ENCODE measurements at regions not wholly inside any gene's neighbourhood (a gene's known extent, or its start where the extent isn't known, plus 50 kb on each side); places are given as distances from the start of the nearest gene placed in this dataset.

DNA sequence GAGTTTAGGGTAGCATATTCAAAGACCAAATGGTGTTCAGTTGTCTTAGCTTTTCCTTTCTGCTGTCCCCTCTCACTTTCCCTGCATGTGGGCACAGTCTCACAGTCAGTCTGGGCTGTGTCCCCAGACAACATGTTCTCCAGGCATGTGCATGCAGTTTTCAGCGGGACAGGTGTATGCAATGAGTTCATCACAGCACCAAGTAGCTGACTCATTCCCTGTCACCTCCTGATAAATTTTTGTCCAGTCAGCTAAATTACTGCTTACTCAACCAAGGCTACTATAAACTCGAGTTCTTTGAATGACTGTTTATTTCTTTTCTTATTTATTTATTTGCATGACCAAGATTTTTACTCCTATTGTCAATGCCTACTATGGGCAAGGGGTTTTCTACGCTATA is 148.8 kb upstream of the CDH19 start (continued):
- TF ChIP-seq, protein P1, sequence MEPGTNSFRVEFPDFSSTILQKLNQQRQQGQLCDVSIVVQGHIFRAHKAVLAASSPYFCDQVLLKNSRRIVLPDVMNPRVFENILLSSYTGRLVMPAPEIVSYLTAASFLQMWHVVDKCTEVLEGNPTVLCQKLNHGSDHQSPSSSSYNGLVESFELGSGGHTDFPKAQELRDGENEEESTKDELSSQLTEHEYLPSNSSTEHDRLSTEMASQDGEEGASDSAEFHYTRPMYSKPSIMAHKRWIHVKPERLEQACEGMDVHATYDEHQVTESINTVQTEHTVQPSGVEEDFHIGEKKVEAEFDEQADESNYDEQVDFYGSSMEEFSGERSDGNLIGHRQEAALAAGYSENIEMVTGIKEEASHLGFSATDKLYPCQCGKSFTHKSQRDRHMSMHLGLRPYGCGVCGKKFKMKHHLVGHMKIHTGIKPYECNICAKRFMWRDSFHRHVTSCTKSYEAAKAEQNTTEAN (CRISPR knock-in tag; IDR thresholded peaks at IDR 0.05), result no peak
- TF ChIP-seq ZNF232 (CRISPR knock-in tag; IDR thresholded peaks at IDR 0.05) (no peak), JAZF1 (CRISPR knock-in tag; IDR thresholded peaks at IDR 0.05) (no peak), ZNF263 (CRISPR knock-in tag; IDR thresholded peaks at IDR 0.05; ENCODE audit: low read depth) (no peak), PRRX2 (CRISPR knock-in tag; IDR thresholded peaks at IDR 0.05) (no peak), FOXP1 (CRISPR knock-in tag; IDR thresholded peaks at IDR 0.05; ENCODE audit: borderline replicate concordance) (no peak), KAT7 (CRISPR knock-in tag; IDR thresholded peaks at IDR 0.05; ENCODE audit: borderline replicate concordance) (no peak)
- TF ChIP-seq, protein P2, sequence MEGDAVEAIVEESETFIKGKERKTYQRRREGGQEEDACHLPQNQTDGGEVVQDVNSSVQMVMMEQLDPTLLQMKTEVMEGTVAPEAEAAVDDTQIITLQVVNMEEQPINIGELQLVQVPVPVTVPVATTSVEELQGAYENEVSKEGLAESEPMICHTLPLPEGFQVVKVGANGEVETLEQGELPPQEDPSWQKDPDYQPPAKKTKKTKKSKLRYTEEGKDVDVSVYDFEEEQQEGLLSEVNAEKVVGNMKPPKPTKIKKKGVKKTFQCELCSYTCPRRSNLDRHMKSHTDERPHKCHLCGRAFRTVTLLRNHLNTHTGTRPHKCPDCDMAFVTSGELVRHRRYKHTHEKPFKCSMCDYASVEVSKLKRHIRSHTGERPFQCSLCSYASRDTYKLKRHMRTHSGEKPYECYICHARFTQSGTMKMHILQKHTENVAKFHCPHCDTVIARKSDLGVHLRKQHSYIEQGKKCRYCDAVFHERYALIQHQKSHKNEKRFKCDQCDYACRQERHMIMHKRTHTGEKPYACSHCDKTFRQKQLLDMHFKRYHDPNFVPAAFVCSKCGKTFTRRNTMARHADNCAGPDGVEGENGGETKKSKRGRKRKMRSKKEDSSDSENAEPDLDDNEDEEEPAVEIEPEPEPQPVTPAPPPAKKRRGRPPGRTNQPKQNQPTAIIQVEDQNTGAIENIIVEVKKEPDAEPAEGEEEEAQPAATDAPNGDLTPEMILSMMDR (IDR thresholded peaks at IDR 0.05), result no peak
- TF ChIP-seq, protein P3, sequence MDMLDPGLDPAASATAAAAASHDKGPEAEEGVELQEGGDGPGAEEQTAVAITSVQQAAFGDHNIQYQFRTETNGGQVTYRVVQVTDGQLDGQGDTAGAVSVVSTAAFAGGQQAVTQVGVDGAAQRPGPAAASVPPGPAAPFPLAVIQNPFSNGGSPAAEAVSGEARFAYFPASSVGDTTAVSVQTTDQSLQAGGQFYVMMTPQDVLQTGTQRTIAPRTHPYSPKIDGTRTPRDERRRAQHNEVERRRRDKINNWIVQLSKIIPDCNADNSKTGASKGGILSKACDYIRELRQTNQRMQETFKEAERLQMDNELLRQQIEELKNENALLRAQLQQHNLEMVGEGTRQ (CRISPR knock-in tag; IDR thresholded peaks at IDR 0.05), result no peak
- TF ChIP-seq, protein P4, sequence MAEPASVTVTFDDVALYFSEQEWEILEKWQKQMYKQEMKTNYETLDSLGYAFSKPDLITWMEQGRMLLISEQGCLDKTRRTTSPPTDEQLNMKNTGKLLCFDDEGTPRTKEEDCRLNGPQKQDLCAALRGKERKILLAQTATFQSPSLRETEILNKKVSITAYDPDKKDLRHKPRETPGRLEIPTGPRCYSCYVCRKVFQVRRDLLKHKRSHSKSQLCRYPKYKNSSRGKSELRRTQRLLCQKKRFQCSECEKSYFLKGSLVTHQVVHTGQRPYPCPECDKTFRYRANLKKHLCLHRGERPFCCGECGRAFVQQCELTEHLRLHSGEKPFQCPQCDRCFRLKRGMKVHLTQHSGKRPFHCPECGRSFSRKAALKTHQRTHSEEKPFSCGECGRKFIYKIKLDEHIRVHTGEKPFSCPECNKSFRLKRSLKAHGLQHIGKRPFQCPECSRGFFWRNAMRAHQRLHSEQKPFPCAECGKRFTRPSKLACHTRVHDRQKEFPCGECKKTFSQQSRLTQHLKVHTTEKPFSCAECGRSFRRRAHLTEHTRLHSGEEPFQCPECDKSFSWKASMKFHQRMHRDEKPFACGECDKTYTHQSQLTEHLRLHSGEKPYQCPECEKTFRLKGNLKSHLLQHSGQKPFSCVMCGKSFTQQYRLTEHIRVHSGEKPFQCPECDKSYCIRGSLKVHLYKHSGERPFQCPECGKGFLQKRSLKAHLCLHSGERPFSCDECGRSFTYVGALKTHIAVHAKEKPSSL (CRISPR knock-in tag; conservative IDR thresholded peaks at IDR 0.05), result no peak

DNA sequence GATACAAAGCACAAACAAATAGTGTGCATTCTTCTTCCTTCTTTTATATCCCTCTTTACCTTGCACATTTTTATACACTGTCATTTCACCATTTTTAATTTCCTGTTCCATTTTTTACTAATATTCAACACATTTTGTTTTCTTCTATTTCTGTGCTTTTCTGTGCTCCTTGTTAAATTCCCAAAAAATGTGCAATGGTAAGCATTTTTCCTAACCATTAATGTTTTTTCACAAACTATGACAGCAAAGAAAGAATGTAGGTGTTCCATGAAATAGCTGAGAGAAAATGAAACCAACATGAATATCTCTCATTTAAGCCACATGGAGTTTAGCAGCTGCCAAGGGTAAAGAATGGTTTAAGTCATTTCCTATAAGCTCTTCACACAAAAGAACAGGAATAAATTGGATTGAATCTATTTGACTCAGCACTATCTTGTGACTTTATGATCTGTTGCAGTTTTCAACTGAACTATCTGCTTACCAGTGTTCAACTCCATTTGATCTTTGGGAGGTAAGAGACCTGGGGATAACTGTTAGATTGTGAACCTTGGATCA is 145.7 kb upstream of the CDH19 start:
- H3K4me3 Mint-ChIP-seq, result no peak overlapping the region
- H3K27me3 Mint-ChIP-seq (ENCODE audit: low read depth), result no peaks in the 10 kb centered on the region
- H3K36me3 Mint-ChIP-seq, result no peaks in the 10 kb centered on the region
- POLR2A ChIA-PET, result no interaction called here
- CTCF ChIA-PET, result interaction anchor here (1.0 to 1.7 kb wide), 2 partner anchors 190 to 215 kb away, joined by 4 to 12 read pairs; no protein-coding TSS in a partner anchor
- no peak overlapping the region for H3K27ac Mint-ChIP-seq
- H3K4me1 Mint-ChIP-seq, result no peaks in the 10 kb centered on the region
- H3K9me3 Mint-ChIP-seq, result no peaks in the 10 kb centered on the region
- DNase-seq (ENCODE audit: low spot score) (no peak), ATAC-seq (no peak)
- TF ChIP-seq, protein P5, sequence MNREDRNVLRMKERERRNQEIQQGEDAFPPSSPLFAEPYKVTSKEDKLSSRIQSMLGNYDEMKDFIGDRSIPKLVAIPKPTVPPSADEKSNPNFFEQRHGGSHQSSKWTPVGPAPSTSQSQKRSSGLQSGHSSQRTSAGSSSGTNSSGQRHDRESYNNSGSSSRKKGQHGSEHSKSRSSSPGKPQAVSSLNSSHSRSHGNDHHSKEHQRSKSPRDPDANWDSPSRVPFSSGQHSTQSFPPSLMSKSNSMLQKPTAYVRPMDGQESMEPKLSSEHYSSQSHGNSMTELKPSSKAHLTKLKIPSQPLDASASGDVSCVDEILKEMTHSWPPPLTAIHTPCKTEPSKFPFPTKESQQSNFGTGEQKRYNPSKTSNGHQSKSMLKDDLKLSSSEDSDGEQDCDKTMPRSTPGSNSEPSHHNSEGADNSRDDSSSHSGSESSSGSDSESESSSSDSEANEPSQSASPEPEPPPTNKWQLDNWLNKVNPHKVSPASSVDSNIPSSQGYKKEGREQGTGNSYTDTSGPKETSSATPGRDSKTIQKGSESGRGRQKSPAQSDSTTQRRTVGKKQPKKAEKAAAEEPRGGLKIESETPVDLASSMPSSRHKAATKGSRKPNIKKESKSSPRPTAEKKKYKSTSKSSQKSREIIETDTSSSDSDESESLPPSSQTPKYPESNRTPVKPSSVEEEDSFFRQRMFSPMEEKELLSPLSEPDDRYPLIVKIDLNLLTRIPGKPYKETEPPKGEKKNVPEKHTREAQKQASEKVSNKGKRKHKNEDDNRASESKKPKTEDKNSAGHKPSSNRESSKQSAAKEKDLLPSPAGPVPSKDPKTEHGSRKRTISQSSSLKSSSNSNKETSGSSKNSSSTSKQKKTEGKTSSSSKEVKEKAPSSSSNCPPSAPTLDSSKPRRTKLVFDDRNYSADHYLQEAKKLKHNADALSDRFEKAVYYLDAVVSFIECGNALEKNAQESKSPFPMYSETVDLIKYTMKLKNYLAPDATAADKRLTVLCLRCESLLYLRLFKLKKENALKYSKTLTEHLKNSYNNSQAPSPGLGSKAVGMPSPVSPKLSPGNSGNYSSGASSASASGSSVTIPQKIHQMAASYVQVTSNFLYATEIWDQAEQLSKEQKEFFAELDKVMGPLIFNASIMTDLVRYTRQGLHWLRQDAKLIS (CRISPR knock-in tag; IDR thresholded peaks at IDR 0.05; ENCODE audit: borderline replicate concordance), result no peak
- TF ChIP-seq ETV6 (CRISPR knock-in tag; IDR thresholded peaks at IDR 0.05) (no peak), GRHL2 (CRISPR knock-in tag; IDR thresholded peaks at IDR 0.05; ENCODE audit: insufficient replicate concordance, severe bottlenecking) (no peak), GABPB1 (CRISPR knock-in tag; IDR thresholded peaks at IDR 0.05) (no peak), MYBL2 (CRISPR knock-in tag; IDR thresholded peaks at IDR 0.05) (no peak), JAZF1 (CRISPR knock-in tag; IDR thresholded peaks at IDR 0.05) (no peak), ATF1 (CRISPR knock-in tag; IDR thresholded peaks at IDR 0.05) (no peak)
- TF ChIP-seq, protein P6, sequence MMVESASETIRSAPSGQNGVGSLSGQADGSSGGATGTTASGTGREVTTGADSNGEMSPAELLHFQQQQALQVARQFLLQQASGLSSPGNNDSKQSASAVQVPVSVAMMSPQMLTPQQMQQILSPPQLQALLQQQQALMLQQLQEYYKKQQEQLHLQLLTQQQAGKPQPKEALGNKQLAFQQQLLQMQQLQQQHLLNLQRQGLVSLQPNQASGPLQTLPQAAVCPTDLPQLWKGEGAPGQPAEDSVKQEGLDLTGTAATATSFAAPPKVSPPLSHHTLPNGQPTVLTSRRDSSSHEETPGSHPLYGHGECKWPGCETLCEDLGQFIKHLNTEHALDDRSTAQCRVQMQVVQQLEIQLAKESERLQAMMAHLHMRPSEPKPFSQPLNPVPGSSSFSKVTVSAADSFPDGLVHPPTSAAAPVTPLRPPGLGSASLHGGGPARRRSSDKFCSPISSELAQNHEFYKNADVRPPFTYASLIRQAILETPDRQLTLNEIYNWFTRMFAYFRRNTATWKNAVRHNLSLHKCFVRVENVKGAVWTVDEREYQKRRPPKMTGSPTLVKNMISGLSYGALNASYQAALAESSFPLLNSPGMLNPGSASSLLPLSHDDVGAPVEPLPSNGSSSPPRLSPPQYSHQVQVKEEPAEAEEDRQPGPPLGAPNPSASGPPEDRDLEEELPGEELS (CRISPR knock-in tag; IDR thresholded peaks at IDR 0.05), result no peak
- TF ChIP-seq, protein P2 (IDR thresholded peaks at IDR 0.05), result no peak
- TF ChIP-seq, protein P7, sequence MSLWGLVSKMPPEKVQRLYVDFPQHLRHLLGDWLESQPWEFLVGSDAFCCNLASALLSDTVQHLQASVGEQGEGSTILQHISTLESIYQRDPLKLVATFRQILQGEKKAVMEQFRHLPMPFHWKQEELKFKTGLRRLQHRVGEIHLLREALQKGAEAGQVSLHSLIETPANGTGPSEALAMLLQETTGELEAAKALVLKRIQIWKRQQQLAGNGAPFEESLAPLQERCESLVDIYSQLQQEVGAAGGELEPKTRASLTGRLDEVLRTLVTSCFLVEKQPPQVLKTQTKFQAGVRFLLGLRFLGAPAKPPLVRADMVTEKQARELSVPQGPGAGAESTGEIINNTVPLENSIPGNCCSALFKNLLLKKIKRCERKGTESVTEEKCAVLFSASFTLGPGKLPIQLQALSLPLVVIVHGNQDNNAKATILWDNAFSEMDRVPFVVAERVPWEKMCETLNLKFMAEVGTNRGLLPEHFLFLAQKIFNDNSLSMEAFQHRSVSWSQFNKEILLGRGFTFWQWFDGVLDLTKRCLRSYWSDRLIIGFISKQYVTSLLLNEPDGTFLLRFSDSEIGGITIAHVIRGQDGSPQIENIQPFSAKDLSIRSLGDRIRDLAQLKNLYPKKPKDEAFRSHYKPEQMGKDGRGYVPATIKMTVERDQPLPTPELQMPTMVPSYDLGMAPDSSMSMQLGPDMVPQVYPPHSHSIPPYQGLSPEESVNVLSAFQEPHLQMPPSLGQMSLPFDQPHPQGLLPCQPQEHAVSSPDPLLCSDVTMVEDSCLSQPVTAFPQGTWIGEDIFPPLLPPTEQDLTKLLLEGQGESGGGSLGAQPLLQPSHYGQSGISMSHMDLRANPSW (CRISPR knock-in tag; conservative IDR thresholded peaks at IDR 0.05; ENCODE audit: low read depth), result no peak
